GM18858 (cell line): ENCODE measurements at regions not wholly inside any gene's neighbourhood (a gene's known extent, or its start where the extent isn't known, plus 50 kb on each side); places are given as distances from the start of the nearest gene placed in this dataset.

Experiments used
- ATAC-seq: cut with Tn5 transposase; IDR thresholded peaks from one replicate; pipeline ENCODE4 v1.9.1; 2021; ENCODE audit not compliant: unreplicated experiment

DNA sequence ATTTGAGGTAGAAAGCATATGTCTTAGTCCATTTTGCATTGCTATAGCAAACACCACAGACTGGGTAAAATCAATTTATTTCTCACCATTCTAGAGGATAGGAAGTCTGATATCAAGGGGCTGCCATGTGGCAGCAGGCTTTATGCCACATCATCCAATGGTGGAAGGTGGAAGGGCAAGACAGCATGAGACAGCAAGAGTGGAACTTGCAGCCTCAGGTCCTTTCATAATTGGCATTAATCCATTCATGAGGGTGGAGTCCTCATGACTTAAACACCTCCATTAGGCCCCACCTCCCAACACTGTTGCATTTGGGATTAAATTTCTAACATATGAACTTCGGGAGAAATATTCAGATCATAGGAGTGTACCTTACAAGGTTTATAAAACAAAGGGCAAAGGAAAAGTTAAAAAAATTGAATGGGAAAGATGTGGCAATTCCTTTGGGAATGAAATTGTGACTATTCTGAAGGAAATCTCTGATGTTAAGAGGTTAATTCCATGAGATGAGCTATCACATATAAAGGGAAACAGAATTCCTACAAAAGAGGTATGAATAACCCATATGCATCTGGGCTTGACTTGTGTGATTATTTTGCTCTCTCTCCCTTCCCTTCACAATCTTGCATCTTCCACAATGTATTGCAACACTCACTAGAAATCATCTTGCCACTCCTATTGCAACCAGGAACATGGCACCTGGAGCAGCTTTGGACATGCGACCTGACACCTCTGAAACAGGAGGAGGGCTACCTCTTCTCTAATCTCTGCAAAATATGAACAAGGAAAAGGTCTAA, 507.8 kb downstream of the EPHA4 start:
- ATAC-seq, result no peak

DNA sequence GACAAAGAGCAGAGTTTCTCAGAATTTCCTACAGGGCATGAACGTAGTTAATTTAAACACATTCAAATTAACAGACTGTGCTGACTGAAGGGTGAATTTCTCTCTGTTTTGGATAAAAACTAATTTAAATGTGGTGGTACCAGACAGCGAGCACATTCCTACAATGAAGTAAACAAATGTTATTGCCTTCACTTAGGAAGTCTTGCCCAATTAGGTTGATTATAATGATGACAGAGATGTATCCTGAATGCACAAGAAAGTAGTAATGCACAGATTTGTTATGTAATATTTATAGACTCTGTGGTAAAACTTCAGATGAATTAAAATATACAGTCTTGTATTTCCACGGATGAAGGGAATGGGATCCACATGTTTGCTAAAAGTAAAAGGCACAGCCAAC, 507.2 kb downstream of the EPHA4 start:
- no peak for ATAC-seq

DNA sequence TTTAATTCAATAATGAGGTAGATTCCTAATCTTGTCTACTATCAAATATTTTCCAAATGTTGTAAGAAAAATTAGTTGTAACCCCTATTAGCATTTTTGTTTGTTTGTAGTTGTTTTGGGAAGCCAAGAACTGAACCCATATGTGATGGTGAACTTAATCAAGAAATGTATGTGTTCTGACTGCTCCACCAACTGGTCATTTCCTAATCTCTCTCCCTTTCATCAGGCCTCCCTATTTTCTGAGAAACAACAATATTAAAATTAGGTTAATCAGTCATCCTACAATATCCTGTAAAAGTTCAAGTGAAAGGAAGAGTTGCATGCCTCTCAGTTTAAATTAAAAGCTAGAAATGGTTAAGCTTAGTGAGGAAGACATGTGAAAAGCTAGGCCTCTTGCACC, 504.0 kb downstream of the EPHA4 start:
- ATAC-seq, result no peak

DNA sequence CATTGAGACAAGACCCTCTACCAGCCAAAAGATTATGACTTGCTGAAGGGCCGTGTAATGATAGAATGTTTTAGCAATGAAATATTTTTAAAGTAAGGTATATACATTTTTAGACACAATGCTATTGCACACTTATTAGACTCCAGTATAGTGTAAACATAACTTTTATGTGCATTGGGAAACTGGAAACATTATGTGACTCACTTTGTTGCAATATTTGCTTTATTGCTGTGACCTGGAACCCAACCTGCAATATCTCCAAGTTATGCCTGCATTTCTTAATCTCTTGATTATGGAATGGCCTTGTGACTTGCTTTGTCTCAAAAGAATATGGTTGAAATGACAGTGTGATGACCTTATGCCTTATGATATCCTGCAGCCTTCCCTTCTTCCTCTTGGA, 502.0 kb downstream of the EPHA4 start:
- no peak for ATAC-seq

DNA sequence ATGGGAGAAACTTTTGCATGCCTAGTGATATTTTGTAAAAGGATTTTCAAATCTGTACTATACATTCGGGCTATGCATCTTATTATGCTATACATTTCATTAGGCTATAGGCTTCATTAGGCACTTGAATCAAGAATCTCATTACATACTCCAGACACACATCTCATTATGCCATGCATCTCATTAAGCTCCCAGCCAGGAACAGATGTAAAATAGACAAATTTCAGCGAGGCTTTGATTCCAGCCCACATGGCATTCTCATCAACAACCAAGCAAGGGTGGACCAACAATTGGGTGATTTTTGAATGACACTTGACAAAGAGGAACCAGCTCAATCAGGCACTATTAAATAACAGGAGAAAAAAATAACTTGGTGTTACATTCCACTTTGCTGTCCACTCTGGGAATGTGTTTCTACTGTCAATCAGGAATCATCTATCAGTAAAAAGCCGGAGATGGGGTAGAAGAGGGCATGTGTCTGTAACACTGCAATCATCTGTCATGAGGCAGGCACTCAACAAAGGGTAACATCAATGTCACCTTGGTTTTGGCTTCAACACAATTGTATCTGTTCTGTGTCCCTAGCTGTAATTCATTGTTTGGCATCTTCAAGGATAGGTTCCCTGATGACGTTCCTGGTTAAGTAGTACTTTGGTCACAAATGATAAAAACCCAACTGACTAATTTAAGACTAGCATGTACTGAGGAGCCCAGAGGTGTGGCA, 498.6 kb downstream of the EPHA4 start:
- no peak for ATAC-seq

DNA sequence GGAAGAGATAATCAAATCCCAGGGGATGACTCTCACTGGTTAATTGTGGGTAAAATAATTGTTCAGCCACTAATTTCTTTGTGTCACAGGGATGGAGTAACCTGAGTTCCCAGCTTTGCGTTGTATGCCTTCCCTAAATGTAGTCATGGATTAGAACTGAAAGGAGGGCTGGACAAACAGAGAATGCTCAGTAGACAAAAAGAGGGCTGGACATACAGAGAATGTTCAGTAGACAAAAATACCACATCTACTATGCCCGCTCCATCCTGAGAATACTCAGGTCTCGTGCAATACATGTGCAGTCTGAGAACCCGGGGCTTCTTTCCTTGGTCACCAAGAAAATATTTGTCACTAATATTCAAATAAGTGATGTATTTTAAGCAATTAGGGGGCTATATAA, 497.9 kb downstream of the EPHA4 start:
- ATAC-seq, result no peak

DNA sequence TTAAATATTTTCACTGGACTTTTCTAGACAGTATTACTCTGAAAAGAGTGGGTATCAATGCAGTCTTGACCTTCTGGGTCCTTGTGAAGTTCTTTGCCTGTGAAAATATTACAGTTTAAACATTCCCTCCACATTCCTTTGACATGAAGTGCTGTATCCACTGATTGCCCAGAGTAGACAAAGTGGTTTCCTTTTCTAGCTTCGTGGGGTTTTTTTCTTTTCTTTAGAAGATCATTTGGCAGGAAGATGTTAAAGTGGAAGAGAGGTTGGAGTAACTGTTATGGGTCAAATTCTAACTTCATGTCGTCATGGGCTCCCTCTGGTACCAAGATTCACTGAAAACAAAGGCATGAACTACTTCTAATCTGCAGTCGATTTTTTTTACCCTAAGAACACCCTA, 496.9 kb downstream of the EPHA4 start:
- ATAC-seq, result no peak

DNA sequence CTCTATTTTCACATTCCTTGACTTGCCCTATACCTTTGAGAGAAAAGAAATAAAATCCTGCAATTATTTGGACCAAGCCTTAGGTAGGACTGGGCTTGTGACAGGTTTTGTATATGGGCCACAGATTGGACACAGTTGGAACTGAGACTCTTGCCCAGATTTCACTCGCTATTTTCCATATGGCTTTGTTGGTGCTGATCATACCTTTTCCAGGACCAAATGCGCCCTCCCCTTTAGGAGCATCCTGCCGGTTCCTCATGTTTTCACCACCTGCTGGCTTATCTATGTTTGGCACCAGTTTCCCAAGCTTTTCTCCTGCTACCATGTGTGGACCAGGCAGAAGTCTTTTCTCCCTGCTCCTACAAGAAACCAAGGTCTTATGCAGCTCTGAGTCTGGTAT, 494.9 kb downstream of the EPHA4 start:
- ATAC-seq, result no peak

DNA sequence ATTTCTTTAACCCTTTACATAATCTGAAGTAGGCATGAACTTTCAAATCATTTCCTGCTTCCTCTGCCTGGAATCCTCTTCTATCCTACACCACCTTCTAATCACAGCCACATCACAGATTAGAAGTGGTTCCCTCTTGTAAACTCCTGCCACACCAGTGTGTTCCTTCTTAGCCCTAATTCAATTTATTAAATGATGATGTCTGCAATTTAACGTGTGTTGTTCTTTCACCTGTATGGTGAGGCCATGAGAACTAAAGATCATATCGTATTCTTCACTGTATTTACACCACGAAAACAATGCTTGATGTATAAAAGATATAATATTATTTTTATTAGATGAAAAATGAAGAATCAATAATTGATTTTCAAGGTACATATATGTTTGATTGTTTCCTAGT, 494.3 kb downstream of the EPHA4 start:
- no peak for ATAC-seq

DNA sequence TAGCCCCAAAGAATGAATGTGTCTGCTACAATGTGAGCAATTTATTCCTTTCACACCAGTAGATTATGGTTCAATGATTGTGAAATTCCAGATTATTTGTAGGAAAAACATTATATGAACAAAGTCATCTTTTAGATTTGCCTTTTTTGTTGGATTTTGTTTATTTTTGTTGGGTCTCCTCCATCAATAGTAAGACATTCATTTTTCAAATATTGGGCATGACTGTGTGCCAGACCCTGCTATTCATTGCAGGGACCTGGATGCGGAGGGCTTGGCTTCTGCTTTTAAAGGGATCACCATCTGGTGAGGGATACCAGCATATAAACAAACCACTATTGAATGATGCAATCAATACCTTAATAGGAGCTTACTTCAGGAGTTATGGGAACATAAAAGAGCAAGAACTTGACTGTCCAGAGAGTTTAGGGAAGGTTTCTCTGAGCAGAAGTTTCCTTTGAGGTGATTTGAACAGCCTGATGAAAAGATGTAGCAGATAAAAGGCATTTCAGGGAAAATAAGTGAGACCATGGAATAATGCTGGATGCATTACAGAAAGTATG, 486.7 kb downstream of the EPHA4 start:
- no peak for ATAC-seq

DNA sequence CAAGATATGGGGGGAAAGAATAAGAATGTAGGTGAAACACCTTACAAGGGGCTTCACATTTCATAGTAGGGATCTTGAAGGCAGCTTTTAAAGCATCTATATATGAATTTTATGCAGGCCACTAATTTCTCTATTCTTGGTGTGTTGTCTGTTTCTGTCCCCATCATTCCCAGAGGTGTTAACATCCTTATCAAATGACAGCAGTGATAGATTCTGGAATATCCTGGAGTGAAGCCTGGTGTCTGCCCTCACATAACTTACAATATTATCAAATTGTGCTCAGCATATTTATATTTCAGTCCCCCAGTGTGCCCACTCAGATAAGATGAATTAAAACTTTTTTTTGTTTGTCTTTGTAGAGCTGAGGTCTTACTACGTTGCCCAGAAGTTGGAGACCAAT, 486.2 kb downstream of the EPHA4 start:
- no peak for ATAC-seq

DNA sequence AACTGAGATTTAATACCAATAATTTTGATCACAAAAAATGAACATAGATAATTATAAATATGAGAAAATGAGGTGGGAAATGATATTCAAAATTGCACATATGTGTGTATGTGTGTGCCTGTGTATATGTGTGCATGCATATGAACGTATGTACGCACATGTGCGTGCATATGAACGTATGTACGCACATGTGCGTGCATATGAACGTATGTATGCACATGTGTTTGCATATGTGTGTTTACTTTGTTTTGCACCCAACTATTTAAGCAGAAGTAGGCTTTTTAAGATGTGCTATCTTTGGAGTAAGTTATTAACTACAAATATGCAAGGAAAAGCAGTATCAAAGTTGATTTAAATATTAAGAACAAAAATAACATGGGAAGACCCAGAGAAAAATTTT, 484.3 kb downstream of the EPHA4 start:
- no peak for ATAC-seq

DNA sequence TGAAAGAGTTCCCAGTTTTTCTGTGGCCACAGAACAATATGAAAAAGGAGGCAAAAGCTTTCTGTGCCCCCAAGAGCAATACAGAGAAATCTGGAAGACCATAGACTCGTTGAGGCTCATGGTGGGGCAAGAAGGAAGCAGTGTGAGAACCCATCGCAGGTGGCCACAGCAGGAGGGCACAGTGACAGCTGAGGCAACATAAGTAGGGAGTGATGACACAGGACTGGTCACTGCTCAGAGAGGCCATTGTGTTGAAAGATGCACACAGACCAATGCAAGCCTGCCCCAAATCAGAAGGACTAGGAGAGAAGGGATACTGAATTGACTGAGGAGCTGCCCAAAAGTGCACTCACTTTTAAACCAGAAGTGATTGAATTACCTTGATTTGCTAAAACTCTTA, 483.6 kb downstream of the EPHA4 start:
- ATAC-seq, result no peak

DNA sequence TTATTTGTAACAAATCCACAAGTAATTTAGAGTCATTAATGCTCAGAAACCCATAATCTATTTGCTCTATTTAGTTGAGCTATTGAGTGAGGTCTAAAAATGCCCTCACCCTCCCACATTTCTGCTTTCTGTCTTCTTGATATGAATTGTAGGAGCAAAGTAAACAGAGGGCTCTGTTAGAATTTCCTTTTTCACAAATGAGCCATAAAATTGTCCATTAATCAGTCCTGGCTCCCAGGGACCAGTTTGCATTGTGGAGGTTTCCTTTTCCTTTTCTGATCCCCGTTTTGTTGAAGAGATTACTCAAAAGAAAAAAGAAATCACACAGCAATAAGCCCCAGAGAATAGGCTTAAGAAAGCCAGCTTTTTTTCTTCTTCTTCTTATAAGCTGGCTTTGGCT, 476.7 kb downstream of the EPHA4 start:
- ATAC-seq, result no peak

DNA sequence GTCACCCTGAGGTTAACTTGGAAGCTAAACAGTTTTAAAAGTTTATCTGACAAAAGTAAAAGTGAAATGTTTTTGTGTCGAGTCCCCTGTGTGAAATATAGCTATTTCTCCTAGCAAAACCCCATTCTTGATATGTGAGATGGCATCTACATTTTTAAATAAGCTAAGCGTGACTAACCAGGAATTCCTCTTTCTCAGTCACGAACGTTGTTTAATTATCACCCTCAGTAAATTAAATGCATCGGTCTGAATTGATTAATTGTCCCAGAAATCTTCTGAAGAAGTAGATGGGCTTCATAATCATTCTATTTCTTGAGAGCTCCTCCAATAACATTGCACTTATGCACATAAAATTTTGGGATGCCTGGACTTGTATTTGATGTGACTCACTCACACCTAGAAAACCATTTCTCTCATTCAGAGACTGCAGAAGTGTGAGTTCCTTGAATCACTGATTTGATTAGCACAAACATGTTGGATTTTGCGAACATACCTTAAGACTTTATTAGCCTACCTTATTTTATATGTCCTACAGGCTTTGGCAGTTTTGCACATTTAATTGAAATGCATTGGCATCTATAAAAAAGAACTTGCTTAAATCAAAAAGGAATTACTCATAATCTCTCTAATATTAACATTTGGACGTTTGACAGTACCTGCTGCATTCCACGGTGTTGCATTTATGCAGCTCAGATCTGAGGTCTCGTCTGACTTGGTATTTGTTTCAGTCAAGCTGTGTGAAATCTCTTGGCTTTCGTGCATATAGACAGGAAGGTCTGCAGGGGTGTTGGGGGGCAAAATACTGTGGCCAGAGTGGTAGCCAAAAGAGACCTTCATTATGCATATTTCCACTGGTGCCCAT, 475.2 kb downstream of the EPHA4 start:
- no peak for ATAC-seq

DNA sequence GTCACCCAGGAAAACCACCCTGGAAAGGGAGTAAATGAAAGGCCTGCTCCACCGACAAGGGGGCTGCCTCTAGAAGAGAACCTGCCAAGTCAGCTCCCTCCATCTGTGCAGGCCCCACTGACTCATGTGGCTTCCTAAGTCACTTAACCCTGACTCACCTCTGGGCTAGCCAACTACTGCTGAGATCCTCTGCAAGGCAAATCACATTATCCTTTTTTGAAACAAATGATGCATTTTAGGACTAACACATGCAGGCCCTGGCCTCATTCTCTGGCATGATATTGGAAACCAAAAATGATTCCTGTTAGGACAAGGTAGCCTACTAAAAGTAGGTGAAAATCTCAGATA, 474.6 kb downstream of the EPHA4 start:
- no peak for ATAC-seq

DNA sequence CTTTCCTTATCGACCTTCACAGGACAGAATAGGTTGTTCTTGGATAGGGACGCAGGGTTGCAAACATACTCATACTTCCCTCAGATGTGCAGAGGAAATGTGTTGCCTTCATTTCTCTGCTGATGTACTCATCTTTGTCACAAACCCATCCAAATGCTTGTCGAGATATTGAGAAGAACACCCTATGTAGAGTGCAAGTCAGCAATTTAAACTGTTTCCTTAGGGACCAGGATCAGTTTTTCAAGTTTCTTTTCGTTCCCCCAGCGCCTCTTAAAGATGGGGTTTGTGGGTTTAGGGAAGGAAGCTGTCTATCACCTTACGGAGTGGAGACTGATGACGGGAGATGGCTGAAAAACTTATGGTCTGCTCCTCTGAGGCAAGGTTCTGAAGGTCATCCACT, 474.2 kb downstream of the EPHA4 start:
- no peak for ATAC-seq

DNA sequence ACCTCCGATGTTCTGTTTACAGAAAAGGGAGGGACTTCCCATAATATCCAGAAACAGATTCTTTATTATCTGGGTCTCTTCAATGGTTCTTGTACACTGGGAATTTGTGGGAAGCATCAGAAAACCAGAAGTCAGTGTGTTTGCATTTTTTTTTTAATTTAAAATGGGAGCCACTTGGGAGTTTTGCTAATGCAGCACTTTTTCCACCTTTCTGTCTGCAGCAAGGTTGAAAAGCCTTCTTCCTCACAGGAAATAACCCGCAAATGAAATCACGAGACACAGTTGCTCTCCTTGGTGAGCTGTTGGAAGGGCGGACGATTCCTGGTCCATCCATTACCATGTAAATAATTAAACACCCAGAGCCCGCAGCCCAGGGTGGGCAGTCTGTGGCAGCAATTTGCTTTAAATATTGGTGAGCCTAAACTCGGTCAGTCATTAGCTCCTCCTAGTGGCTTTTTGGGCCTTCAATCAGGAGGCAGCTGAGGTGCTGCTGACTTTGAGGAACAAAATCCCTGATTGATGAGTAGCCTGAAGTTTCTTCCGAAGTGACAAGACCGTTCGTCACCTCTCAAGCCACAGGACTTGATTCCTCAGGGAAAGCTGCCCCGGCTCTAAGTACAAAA, 471.5 kb downstream of the EPHA4 start:
- no peak for ATAC-seq

DNA sequence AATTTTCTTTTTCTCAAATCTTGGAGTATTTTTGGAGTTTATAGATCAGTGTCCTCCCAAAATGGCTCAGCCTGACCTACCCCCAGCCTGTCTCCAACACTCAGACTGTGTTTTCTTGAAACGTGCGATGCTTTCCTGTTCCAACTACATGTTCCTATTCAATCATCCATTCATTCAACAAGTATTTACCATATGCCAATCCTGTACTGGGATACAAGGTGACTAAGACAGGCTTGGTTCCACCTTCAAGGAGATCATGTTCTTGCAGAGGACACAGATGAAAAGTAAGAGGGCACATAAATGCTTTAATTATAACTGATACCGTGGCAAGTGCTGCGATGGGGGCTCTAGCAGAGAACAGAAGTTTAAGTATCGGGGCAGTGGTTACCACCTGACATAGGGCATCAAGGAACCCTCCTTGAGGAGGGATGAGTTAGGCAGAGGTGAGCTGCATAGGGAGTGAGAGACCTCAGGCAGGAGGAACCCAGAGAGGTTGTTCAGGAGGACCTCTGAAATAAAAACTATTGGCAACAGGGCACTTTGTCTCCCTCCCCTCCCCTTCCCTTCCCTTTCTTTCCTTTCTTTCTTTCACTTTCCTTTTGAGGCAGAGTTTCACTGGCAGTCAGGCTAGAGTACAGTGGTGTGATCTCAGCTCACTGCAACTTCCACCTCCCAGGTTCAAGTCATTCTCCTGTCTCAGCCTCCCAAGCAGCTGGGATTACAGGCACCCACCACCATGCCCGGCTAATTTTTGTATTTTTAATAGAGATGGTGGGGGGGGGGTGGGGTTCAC, 469.0 kb downstream of the EPHA4 start:
- no peak for ATAC-seq

DNA sequence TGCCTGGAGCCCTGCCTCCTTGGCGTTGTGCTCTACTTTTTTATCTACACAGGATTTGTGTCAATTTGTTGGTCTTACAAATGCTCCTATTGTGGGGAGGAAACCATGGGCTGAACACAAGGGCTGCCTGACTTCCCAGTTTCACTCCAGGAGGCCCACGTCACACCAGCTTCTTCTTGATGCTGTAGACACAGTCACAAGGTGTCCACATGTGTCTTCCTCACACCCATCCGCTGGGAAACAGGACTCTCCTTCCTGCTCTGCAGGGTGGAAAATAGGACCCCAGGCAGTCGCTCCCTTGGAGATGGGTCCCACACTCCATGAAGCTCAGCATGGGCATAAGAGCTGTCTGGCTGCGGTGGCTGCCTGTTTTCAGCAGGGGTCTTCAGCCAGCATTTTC, 468.2 kb downstream of the EPHA4 start:
- ATAC-seq, result no peak
